ENCODE measurements at regions not wholly inside any gene's neighbourhood (a gene's known extent, or its start where the extent isn't known, plus 50 kb on each side); places are given as distances from the start of the nearest gene placed in this dataset.

- no peak for TF ChIP-seq CTCF (conservative IDR thresholded peaks at IDR 0.05 in 1 of 2, IDR thresholded peaks at IDR 0.05 in 1 of 2; ENCODE audit: extremely low read depth in 1 of 2, insufficient read depth in 1 of 2, low read depth in 1 of 2, low read length in 2 of 2)
- no peak for TF ChIP-seq EZH2 (IDR thresholded peaks at IDR 0.05; ENCODE audit: borderline replicate concordance, low read length)
These were observed 75.1 kb upstream of the RAI14 start for GRCh38 chr5:34580983-34581382.
